Gastrocnemius medialis (tissue), 4 donors: ENCODE measurements at regions not wholly inside any gene's neighbourhood (a gene's known extent, or its start where the extent isn't known, plus 50 kb on each side); places are given as distances from the start of the nearest gene placed in this dataset.

ENCODE experiments used
- CTCF ChIP-seq, 5 experiments: fragments of 450-650 bp in 3 of 5; fragments of 200-600 bp in 2 of 5; sonication (generic) in 2 of 5; IDR thresholded peaks in 4 of 5; conservative IDR thresholded peaks in 1 of 5; 1 replicate in 4 of 5; 2 replicates in 1 of 5; pipeline ENCODE4 v1.5.1; 2016 to 2019; ENCODE audit warnings: antibody characterized with exemption in 5 of 5, mild to moderate bottlenecking in 3 of 5, moderate library complexity in 3 of 5
- POLR2A ChIP-seq, 2 donors: fragments of 450-650 bp; IDR thresholded peaks; one replicate each; pipeline ENCODE4 v1.6.1; 2017; ENCODE audit warnings: antibody characterized with exemption in 2 of 2, mild to moderate bottlenecking in 2 of 2, moderate library complexity in 2 of 2

- TF ChIP-seq CTCF (IDR thresholded peaks at IDR 0.05 in 4 of 5, conservative IDR thresholded peaks at IDR 0.05 in 1 of 5) = no peak
- no peak for TF ChIP-seq POLR2A (IDR thresholded peaks at IDR 0.05)
Measured at GRCh38 chr13:53285896-53286430, 257.4 kb downstream of the OLFM4 start.
